HS-27A (cell line): ENCODE measurements at regions not wholly inside any gene's neighbourhood (a gene's known extent, or its start where the extent isn't known, plus 50 kb on each side); places are given as distances from the start of the nearest gene placed in this dataset.

Experiments
- DNase-seq: peaks from one replicate; pipeline ENCODE4 v3.0.0-alpha.2; 2012; ENCODE audit warnings: low read depth, missing footprints

DNA sequence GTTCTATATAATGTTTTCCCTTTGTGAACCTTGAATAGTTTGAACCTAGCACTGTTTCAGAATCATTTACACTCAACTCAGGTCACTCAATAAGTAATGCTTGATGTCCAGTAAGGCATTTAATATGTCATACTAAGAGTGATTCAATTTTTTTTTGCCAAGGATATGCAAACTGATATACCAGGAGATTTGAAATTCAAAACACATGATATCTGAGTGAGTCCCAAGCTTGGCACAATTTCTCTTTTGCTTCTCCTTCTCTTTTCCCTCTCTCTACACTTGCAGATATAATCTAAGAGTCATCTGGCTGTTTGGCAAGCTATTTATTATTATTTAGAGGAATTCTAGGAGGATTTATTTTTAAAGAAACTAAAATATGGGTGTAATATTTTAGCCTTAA is 61.6 kb upstream of the SPAG17 start:
- DNase-seq: no peak

- no peak for DNase-seq
Measured at GRCh38 chr1:118244194-118244593, 59.2 kb upstream of the SPAG17 start.

- no peak for DNase-seq
Measured at GRCh38 chr1:118243269-118243668, 58.2 kb upstream of the SPAG17 start.
